CD4-positive, alpha-beta T cell treated with Interleukin-6 at 100 ng/mL for 8 hours (primary cell): ENCODE measurements at regions not wholly inside any gene's neighbourhood (a gene's known extent, or its start where the extent isn't known, plus 50 kb on each side); places are given as distances from the start of the nearest gene placed in this dataset.

Experiments used
- DNase-seq: peaks from one replicate; pipeline ENCODE4 v3.0.0-alpha.2; 2020; ENCODE audit warnings: mixed read lengths, low spot score

DNA sequence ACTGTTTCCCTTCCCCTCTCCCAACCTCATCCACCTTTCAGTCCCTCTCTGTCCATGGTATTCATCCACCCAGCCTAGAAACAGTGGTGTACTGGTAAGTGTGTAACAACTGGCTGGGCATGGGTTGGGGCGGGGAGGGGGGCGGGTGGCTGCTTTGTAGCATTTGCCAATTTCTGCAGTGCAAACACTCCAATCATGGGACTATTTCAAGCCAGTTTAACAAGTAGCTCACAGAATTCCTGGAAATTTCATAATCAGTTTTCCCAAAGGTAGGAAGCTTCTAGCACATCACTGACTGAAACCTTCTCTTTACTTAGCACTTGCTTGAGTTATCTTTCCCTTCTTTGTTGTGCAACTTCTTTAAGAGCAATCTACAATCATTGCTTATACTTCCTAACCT, 100.8 kb upstream of the WASF3 start:
- DNase-seq: no peak

DNA sequence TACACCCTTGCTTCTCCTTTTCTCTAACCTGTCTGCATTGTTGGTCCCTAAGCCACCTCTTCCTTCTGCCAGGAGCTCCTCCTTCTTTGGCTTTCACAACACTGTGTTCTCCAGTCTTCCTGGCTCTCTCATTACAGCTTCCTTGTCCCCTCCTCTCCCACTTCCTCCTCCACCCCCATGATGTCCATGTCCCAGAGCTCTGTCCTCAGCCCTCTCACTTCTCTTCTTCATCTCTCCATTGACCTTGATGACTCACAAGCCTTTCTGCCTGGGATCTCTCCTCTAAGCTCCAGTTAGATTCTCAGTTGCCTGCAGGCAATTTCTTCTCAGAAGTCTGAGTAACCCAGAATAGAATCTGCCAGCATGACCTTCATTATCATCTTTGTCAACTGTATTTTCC, 100.3 kb upstream of the WASF3 start:
- no peak for DNase-seq

DNA sequence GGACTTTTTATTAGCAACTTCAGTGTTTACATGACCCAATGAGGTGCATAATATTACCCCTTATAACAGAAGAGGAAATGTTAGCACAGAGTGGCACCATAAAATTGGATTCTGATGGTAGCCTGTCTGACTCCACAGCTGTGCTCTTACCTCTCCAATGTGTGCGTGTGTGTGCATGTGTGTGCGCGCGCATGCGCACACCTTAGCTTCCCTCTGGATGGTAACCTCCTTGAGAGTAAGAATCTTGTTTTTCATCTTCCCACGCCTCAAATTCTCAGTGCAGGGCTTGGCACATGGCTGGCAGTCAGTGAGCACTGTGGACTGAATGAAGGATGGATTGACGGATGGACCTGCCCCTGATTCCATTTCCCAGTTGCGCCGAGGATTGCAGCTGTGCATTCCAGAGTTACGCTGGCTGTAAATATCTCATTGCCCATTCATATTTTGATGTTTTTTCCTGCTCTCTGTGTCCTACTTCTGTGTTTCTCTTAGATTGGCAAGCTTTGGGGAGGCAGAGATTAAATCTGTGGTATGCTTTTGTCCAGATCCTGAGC, 99.2 kb upstream of the WASF3 start:
- no peak for DNase-seq

DNA sequence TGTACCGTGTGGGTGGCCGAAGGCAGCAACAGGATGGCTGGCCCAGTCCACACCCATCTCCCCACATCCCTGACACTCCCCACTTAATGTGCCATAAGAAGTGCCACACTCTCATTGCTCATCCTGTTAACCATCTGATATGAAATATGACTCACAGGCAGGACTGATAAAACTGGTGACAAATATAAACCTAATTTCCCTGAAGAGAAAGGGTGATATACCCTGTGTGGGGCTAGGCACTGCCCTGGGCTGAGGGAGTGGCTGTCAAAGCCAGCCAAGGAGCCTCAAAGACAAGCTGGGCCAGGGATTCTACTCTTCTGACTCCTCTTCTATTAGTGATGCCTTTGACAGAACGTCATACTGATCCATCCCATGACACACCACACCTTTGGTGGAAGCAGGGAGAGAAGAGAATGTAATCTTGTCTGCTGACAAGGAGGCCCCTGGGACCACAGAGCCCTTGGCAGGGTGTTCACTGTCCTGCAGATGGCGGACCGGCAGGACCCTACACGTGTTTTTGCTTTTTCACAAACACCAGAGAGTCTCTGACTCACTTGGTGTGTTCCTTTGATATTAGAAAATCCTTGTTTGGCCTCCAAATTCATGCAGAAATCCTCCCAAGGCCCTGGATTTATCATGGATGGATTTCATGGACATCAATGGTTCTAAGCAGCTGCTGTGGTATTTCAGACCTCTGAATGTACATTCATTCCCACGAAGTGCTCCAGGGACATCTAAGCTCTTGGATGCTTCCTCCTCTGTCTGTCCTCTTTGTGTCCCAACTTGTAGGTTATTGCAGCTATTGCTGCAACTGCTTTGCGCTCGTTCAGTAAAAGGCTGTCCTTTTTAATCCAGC, 98.0 kb upstream of the WASF3 start:
- DNase-seq: no peak

DNA sequence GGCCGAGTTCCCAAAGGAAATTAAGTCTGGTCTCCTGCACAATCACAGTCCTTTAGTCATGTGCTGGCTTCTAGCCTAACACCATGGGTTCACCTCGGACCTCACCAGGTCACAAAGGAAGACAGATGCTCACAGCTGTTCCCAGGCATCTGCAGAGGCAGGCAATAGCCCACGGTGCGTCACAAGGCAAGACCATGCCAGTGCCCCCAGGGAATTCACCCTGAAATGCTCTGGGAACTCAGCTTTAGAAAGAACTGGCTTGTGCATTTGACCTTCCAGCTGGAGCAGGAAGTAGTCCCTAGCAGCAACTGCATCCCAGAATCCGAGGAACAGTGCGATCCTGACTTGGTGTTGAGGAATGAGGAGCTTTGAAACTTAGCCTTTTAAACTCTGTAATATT, 96.8 kb upstream of the WASF3 start:
- DNase-seq: no peak

DNA sequence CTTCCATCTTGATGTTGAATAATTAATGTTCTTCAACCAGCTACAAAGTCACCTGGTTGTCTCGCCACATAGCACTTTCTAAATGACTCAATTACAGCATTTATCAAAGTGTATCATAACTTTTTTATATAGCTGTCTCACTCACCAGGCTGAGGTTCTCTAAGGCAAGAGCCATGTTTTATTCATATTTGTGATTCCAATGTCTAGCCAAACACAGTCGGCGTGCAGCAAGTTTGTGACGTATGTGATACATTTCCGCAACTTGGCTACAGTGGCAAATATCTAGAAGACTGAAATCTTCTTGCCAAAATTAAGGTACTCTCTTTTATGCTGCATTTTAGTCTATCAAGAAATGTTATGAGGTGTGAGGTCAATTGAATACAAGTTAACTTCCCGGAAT, 94.2 kb upstream of the WASF3 start:
- no peak for DNase-seq

GRCh38 chr13:26463848-26464247, 93.6 kb upstream of the WASF3 start:
- no peak for DNase-seq

DNA sequence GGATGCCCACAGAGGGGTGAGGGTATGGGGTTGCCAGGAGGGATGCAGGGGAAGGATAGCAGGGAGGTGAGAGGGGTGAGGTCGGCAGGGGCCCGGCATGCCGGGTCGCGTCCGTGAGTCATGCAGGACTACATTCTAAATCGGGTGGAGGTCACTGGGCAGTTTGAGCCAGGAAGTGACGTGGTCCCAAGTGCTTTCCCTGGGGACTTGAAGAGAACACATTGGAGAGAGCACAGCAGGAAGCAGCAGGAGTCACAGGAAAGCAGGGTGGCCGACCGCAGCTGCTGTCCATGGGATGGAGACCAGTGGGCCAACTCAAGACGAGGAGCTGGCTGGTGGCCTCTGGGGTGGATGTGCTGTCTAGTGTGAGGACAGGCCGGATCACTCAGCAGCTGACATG, 92.0 kb upstream of the WASF3 start:
- DNase-seq: no peak

GRCh38 chr13:26465954-26466353, 91.5 kb upstream of the WASF3 start:
- DNase-seq: no peak

GRCh38 chr13:26468265-26468801, 89.2 kb upstream of the WASF3 start:
- no peak for DNase-seq

DNA sequence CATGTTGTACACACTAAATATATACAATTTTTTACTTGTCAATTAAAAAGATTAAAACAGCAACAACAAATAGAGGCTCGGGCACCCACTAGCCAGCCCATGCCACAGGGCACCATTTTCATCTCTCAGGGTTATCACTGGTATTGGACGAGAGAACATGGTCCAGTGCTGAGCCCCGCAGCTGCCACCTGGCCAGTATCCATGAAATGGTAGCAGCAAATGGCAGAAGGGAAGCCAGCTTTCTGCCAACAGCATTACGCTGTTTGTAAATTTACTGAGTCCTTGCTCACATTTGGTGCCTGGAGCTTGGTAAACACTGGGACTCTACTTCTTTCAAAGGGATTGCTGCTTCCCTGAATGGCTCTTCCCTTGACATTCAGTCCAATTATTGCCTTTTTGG, 87.9 kb upstream of the WASF3 start:
- no peak for DNase-seq

DNA sequence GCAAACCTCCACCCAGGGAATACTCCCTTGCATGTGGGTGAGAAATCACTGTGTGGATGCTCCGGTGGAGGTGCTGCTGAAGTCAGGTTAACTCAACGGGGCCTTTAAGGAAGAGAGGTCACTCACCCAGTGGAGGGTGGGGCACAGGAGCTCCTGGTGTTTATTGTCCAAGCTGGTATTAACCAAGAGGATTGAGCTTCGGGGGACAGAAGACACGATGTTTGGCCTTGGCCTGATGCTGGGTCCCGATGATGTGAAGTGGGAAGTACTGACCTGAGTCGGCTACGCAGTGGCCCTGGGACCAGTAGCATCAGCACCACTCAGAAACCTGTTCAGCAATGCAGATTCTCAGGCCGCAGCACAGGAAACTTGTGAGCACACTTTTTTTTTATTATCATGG, 85.7 kb upstream of the WASF3 start:
- no peak for DNase-seq

- no peak for DNase-seq
Observed at GRCh38 chr13:26473571-26474230, 83.8 kb upstream of the WASF3 start.

GRCh38 chr13:26474286-26474685, 83.2 kb upstream of the WASF3 start:
- DNase-seq: no peak

GRCh38 chr13:26475176-26476110, 82.0 kb upstream of the WASF3 start:
- DNase-seq: no peak

GRCh38 chr13:26476111-26476781, 81.2 kb upstream of the WASF3 start:
- DNase-seq: no peak

GRCh38 chr13:26476782-26477142, 80.7 kb upstream of the WASF3 start:
- DNase-seq: no peak

DNA sequence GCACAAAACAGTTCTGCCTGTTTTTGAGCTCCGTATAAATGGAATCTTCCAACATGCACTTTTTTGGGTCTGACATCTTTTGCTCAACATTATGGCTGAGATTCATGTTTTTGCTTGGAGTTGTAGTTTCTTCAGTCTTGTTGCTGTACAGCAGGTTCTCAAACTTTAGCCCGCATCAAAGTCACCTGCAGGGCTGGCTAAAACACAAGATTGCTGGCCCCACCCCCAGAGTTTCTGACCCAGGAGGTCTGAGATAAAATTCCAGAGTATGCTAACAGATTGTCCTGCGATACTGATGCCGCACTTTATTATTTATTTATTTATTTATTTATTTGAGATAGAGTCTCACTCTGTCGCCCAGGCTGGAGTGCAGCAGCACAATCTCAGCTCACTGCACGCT, 79.8 kb upstream of the WASF3 start:
- no peak for DNase-seq

DNA sequence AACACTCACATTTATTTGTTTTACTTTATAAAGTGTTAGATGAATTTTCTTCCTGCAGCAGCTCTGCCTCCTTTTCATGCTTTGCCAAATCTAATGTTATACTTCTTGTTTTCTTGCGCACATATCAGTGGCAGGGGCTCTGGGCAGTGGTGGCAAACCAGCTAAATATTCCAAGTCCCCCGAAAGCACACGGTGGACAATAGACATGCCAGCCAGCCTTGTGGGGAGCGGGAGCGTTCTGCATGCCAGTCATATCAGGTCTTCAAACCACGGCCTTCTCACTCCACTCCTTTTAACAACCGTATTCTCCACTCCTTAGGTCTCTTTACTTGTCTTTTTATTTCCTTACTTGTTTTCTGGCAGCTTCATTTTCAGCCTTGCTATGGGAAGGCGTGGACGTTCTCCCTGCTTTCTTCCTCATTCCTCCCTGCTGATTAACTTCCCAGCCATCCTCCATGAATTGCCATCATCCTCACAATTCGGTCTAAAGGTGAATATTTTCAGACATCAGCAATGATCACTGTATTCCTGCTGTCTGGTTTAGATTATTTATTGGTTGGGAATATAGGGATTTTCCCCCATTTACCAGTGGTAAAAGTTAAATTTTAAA, 77.1 kb upstream of the WASF3 start:
- no peak for DNase-seq

DNA sequence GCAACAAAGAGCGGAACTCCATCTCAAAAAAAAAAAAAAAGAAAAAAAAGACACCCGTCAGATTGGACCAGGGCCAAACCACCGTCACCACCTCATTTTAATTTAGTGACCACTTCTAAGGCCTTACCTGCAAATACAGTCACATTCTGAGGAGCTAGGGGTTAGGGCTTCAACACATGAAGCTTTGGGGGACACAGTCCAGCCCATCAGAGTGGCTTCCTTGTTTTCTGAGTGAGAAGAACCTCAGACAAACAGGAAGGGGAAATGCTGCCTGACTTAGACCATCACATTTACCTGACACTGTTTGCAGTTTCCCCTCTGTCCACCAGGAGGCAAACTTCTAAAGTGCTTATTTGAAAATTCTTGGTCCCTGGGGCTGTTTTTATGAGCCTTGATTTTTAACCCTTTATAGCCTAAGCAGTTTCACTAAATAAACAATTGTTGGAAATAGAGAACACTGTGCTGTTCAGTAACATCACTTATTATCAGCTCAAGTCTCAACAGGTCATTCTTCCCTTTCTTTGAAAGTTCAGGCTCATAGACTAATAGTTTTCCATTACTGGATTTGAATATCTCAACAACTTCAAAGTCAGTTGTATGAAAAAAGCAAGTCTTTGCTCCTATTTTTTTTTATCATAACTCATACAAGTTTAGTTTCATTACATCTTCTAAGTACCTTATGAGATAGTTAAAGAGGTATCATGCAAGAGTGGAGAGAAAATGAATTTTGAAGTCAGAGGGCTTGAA, 74.9 kb upstream of the WASF3 start:
- DNase-seq: peak; percentile 63
